SKM-1 treated with dmso at 0.1 percent for 144 hours (cell line): ENCODE measurements at regions not wholly inside any gene's neighbourhood (a gene's known extent, or its start where the extent isn't known, plus 50 kb on each side); places are given as distances from the start of the nearest gene placed in this dataset.
"Not testable (repeated sequence)": the region's sequence is repeated elsewhere in the genome, so short reads cannot be mapped to it uniquely, and the experiment has no call there.

Experiments
- DNase-seq: peaks from one replicate; lab custom pipeline; 2025; ENCODE audit not compliant: unreplicated experiment; lab: John Stamatoyannopoulos, UW

GRCh38 chr10:78406648-78407008 lies 373.0 kb downstream of the RPS24 start:
- DNase-seq: no peak

GRCh38 chr10:78407009-78407711 lies 373.5 kb downstream of the RPS24 start:
- no peak for DNase-seq

GRCh38 chr10:78407966-78408365 lies 374.3 kb downstream of the RPS24 start:
- no peak for DNase-seq

- no peak for DNase-seq
Observed at GRCh38 chr10:78408671-78409472, 375.2 kb downstream of the RPS24 start.

GRCh38 chr10:78410046-78410965 lies 376.6 kb downstream of the RPS24 start:
- no peak for DNase-seq

GRCh38 chr10:78411716-78412115 lies 378.1 kb downstream of the RPS24 start:
- DNase-seq: no peak

- DNase-seq: no peak
Observed at GRCh38 chr10:78412605-78413004, 378.9 kb downstream of the RPS24 start.

- no peak for DNase-seq
Observed at GRCh38 chr10:78413076-78414055, 379.7 kb downstream of the RPS24 start.

- no peak for DNase-seq
Observed at GRCh38 chr10:78414380-78414779, 380.7 kb downstream of the RPS24 start.

GRCh38 chr10:78415111-78415510 lies 381.4 kb downstream of the RPS24 start:
- DNase-seq: no peak

- DNase-seq: no peak
Observed at GRCh38 chr10:78416031-78417011, 382.7 kb downstream of the RPS24 start.

- DNase-seq: no peak
Observed at GRCh38 chr10:78417425-78418370, 384.0 kb downstream of the RPS24 start.

- no peak for DNase-seq
Observed at GRCh38 chr10:78419481-78420265, 386.0 kb downstream of the RPS24 start.

- no peak for DNase-seq
Observed at GRCh38 chr10:78420946-78421735, 387.5 kb downstream of the RPS24 start.

- DNase-seq: not testable (repeated sequence)
Observed at GRCh38 chr10:78424050-78424449, 390.4 kb downstream of the RPS24 start.

- DNase-seq: peak; percentile 34
Observed at GRCh38 chr10:78424723-78425122, 391.1 kb downstream of the RPS24 start.
